Left hindlimb (tissue), 1 donor: ENCODE measurements at regions not wholly inside any gene's neighbourhood (a gene's known extent, or its start where the extent isn't known, plus 50 kb on each side); places are given as distances from the start of the nearest gene placed in this dataset.
"Not testable (repeated sequence)": the region's sequence is repeated elsewhere in the genome, so short reads cannot be mapped to it uniquely, and the experiment has no call there.

Experiments used
- DNase-seq: peaks from one replicate; pipeline ENCODE4 v3.0.0-alpha.2; 2018

DNA sequence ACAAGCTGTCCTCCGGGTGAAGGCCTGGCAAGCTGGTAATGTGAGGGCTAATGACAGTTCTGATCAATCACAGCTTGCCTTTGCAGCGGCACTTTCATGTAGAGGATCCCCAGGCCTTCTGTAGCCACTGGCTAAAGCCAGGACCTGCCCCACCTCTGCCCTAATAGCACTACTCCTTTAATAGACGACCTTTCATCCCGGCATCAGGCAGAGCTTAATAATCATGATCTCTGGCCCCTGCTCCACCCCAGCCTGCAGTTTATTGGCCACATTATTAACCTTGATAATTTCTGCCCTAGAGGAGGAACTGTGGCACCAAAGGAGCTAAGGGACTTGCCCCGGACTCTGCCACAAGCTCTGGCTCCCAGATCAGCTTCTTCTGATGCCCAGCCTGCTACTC is 142.3 kb upstream of the TBX3 start:
- DNase-seq: no peak

DNA sequence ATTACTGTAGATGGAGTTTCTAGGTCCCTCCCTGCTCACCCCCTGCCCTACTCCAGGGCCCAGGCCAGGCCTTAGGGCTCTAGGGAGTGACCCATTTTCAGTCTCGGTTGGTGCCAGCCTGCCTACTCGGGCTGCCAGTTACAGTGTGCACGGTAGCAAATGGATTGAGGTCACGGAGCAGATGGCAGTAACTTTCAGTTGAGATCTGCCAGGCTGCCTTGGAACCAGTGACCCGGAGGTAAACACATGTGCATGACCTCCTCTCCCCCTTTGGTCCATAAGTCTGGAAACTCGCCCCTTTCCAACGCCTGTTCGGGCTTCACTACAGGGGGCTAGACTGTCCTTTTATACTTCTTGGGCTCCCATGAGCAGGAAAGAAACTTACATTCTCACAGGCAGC is 139.7 kb upstream of the TBX3 start:
- no peak for DNase-seq

DNA sequence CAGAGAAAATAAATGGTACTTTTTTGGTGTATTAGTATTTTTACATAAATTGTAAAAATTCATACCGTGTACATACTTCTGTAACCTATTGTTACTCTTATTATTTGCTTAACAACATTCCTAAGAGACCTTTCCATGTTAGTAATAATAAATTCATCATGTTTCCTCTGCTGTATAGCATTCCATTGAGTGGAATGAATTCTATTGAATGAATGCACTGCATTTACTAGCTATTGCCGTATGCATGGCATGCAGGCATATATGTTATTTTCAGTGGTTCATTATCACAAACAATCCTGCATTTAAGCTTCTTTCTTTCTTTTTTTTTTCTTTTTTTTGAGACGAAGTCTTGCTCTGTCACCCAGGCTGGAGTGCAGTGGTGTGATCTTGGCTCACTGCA is 137.6 kb upstream of the TBX3 start:
- DNase-seq: no peak

DNA sequence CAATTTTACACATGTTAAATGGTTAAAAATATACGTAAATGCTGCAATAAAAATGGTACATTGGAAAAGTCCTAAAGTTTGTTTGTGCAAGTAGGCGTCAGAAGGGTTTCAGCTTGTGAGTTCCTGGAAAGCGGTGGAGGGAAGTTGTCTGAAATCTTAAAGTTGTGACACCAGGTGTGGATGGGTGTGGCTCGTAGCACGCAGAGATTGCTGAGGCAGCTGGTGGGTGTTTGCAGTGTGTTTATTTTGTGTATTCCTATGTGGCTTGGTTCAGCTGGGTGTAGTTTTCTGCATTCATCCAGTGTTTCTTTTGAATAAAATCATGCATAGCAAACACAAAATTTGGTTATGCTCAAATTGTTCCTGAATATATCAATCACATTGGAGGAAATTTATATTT is 136.8 kb upstream of the TBX3 start:
- no peak for DNase-seq

DNA sequence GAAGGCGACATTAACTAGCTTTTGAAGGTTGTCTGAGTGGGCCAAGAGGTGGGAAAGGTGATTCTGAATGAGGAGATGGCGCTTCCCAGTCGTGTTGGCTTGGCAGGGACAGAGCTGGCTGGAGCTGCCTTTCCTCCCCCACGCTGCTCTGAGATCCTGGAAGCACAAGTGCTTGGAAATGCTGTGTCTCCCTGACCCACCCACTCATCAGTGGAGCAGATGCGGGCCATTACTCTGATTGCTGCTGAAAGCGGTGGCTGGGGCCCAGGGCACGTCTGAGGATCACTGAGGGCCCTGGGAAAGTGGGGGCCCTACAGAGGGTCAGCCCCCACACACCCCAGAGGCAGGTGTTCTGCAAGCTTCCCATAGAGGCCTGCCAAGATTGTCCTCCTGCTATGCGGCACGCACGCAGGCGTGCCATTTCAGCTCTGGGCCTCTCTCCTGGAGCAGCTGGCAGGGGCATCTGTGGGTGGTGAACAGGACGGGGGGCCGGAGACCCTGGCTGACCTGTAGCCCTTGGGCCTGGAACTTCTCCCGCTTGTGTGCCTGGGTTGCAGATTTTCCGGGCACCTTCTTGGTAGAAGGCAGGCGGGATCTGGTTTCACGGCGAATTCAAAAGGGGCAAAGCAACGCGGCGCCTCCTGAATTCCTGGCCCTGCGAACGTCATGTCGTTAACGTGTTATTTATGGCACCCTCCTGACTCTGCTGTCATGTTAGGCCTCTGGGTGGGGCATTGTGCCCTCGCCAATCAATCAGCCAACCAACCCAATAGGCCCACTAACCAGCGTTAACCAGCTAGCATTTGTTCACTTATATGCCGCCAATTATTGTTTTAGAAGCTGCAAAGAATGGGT is 133.8 kb upstream of the TBX3 start:
- DNase-seq: peak; percentile 83

DNA sequence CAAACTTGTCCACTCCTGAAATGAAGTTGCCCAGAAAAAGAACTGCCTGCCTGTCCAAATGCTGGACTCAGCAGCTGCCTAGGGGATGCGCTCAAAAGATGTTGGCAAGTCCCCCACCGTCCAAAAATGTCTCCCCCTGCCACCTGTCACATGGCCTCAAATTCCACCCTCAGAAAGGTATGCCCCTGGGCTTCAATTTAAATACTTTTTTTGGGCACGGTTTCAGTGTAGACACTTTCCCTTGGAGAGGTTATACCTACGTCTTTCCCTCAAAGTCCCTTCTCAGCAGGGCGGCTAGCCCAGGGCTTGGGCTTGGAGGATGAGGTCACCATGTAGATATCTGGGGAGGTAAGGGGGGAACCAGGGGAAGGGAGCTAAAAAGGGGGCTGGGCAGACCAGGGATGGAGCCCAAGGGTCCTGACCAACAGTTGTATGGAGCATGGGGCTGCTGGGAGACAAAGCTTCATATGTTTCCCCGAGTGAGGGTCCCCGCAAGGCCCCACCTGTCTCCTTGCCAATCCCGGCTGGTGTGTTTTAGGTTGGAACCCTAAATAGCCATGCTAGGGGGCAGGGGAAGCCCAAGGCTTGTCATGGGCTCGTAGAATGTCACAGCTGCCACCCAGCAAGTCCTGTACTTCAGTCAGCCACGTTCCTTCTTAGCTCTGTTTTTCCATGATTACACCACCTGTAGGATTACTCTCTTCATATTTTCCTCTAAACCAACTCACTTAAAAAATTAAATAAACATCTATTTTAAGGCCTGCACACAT is 131.2 kb upstream of the TBX3 start:
- DNase-seq: no peak

DNA sequence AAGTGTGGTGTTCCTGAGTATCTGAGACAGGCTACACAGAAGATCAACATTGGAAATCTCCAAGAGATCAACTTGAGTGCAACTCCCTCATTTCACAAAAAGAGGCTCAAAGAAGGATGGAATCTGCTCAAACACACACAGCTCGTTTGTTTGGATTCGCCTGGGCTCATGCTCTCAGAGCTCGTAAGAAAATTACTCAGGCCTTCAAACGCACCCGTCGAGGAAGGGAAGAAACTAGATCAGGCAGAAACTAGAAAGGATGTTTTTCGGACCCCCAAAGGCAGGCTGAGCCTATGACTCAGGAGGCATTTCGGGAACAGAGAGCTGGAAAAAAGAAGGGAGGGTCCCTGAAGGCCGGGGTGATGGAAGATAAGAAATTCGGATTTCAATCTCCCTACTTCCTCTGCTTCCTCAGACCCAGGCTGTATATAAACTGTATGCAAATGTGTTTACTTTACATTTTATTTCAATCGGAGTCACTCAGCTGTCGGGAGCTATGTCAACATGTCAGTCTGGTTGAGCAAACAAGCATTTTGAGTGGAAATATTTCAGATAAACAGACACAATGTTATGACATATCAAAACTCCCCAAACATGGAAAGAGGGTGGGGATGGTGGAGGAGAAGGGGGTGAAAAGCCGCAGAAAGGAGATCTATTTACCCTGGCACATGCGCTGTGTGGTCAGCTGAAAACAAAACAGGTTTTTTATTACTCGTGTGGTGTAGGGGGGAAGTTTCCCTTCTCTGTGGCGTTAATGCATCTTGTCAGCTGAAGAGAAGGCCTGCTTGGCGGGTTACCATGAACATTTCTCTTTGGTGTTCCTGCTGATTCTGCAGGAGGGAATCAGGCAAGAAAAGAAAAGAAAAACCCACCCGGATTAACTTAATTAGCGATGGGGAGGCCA is 129.1 kb upstream of the TBX3 start:
- DNase-seq: no peak

DNA sequence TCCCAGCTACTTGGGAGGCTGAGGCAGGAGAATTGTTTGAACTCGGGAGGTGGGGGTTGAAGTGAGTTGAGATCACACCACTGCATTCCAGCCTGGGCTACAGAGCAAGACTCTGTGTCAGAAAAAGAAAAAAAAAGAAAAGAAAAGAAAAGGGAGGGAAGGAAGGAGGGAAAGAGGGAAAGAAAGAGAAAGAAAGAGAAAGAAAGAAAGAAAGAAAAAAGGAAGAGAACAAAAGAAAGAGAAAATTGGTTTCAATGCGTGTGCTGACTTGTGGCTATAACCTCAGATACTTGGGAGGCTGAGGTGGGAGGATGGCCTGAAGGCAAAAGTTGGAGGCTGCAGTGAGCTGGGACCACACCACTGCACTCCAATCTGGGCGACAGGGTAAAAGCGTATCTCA is 128.4 kb upstream of the TBX3 start:
- DNase-seq: no peak

DNA sequence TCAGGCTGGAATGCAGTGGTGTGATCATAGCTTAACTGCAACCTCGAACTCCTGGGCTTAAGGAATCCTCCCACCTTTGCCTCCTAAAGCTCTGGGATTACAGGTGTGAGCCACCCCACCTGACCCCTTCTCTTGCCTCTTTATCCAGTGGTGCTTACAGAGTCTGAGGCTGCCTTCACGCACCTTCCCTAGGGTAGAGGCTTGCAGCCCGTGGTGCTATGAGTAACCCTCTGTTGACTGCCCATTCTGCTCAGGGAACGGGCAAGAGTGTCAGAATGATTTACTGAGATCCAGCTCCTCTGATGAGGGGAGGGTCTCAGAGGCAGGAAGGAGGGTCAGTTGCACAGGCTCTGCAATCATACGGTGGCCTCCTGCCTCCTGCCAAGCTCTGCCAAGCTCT is 125.1 kb upstream of the TBX3 start:
- no peak for DNase-seq

DNA sequence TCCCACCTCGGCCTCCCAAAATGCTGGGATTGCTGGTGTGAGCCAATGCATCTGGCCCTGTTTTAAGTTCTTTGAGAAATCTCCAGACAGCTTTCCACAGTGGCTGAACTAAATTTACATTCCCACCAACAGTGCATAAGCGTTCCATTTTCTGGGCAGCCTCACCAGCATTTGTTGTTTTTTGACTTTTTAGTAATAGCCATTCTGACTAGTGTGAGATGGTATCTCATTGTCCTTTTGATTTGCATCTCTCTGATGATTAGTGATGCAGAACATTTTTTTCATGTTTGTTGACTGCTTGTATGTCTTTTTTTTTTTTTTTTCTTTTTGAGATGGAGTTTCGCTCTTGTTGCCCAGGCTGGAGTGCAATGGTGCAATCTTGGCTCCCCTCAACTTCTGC is 117.4 kb upstream of the TBX3 start:
- DNase-seq: not testable (repeated sequence)

DNA sequence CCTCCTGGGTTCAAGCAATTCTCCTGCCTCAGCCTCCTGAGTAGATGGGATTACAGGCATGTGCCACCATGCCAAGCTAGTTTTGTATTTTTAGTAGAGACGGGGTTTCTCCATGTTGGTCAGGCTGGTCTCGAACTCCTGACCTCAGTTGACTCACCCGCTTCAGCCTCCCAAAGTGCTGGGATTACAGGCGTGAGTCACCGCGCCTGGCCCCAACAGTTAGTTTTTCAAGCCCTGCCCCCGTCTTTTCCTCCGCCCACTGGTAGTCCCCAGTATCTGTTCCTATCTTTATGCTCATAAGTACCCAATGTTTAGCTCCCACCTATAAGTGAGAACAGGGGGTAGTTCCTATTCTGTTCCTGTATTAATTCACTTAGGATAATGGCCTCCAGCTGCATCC is 116.6 kb upstream of the TBX3 start:
- DNase-seq: not testable (repeated sequence)

DNA sequence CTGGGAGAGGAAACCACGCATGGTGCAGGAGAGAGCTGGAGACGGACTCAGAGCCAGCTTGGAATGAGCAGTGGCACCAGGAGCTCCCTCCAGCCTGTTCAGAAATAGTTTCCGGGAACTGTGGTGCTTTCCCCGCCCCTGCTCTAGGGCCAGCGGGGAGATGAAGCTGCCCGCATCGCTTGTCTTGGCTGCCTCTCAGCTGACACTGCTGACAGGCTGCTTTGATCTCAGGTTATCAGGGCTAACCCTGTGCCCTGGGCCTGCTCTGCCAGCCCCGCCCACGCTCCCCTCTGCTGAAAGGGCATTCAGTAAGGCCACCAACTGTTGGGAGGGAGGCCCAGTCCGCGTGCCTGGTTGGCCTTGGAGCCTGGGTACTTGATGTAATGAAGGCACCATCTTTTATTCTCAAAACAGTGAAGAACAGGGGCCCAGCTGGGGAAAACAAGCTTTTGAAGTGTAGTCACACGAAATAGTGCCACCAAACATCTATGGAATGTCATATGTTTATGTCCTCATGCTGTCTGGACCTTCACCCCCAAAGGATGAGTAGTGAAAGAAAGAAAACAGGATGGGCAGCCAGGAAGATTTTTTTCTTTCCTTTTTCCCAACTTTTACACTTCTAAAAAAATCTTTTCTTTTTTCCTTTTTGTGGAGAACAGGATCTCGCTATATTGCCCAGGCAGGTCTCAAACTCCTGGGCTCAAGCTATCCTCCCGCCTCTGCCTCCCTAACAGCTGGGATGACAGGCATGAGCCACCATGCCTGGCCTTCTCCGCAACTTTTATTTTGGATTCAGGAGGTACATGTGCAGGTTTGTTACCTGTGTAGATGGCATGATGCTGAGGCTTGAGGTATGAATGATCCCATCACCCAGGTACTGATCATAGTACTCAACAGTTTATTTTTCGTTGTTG is 115.9 kb upstream of the TBX3 start:
- peak; percentile 40 for DNase-seq

DNA sequence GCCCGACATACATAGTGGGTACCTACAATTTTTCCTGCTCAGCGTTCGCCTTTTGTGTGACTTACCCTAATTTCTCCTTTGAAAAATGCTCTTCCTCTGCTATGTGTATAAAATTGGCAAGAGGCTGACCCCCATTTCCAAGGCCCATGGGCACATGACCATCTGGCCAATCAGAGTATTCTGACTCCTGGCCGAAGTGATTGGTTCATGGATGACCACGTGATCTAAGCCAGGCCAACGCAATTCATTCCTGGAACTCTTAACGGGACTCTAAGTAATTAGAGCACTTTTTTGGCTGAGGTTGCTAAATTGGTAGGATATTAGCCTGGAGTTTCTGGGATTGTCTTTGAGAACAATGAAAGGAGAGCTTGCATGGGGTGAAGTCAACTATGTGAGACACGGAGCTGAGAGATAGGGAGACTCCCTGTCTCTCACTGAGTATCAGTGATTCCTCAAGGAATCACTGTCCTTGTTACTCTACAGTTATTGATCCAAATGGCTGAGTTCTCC is 110.1 kb upstream of the TBX3 start:
- no peak for DNase-seq

DNA sequence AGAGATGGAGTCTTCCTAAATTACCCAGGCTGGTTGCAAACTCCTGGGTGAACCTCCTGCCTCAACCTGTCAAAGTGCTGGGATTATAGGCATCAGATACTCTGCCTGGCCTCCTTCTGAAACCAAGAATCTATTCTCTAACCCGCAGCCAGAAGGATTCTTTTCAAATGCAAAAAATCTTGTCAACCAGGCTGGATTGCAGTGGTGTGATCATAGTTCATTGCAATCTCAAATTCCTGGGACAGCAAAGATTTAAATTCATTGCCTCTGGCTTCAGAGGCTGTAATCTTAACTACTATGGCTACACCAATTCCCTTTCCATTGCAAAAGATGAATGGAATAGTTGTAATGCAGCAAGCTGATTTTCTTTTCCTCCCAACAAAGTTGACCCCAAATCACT is 106.3 kb upstream of the TBX3 start:
- DNase-seq: no peak

DNA sequence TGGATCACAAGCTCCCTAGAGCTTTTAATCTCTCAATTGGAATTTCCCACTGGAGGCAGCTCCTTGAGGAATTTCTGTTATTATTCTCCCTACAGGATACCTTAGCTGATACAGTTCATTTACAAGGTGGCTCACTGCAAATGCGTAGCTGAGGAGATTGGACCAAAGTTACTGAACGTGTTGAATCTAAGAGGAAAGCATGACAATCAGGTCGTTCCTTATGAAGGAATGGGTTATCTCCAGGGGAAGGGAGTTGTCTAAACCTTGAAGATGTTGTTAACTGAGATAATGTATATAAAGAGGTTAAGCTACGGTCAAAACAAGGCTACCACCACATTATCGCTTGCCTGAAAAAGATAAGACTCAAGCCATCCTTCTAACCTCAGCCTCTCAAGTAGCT is 105.8 kb upstream of the TBX3 start:
- DNase-seq: no peak

DNA sequence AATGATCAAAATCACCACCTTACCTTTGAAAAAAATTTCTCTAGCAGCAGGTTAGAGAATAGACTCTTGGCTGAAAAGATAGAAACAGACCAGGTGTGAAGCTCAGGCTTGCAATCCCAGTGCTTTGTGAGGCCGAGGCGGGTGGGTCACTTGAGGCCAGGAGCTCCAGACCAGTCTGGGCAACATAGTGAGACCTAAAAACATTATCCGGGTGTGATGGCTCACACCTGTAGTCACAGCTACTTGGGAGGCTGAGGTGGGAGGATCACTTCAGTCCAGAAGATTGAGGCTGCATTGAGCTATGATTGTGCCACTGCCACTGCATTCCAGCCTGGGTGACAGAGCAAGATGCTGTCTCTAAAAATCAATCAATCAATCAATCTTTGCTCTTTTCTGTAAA is 105.3 kb upstream of the TBX3 start:
- no peak for DNase-seq

DNA sequence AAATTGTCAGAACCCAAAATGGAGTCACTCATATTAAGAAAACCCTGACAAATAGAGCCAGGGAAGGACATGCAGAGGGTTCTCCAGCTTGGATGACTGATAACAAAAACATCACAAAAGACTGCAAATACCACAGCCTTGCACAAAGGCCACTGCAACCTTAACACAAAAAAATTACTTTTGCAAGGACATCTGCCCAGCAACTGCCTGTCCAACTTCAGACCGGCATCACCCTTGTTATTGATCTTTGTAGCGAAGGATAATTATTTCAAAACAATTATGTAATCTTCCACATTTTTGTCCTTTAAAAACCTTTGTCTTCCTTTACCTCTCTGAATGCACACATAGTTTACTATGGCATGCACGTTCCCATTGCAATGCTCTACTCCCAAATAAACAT is 100.6 kb upstream of the TBX3 start:
- DNase-seq: no peak

DNA sequence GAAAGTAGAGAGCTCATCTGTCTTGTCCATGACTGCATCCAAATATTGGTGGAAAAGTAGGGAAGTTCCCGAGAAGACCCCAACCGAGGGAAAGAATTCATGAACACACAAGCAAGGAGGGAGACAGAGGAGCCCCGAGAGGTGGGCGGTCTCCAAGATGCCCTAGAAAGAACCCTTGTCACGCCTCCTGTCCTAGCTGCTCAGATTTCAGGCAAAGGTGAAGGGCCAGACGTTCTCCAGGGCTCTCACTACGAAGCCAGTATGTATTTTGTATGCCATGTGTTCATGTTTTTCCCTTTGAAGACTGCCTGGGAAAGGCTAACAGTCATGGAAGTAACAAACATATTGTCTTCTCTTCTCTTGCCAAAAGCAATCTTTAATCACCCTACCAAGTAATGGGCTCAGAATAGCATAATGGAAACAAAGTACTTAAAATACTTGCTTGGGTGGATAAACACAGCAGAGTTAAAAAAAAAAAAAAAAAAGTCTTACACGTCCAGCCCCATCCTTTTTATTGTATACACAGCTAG is 99.2 kb upstream of the TBX3 start:
- DNase-seq: no peak

DNA sequence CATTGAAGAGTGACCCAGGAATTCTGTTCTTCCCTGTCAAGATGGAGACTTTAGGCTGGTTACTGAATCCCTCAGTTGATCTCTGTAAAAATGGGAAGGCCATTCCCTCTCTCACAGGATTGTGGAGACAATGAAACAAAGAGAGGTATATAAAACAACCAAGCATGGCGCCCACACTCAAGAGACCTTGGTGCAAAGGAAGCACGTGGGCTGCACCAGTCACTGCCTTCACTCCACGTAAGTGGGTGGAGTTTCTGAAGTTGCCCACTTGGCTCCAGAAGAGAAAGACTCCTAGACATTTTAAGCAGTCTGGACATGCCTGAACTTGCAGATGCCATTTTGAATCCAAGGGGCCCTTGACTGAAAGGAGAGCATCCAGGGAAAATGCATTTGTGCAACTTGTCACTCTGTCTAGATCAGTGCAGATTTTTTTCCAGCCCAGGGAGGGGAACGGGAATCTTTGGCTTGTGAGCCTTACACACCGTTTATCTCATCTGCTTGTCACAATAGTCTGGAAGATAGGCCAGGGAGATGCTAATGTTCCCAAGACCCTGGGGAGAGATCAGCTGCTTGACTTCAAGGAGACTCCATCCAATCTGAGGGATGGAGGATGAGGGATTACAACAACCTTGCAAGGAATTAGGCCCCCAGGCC is 96.9 kb upstream of the TBX3 start:
- DNase-seq: no peak

DNA sequence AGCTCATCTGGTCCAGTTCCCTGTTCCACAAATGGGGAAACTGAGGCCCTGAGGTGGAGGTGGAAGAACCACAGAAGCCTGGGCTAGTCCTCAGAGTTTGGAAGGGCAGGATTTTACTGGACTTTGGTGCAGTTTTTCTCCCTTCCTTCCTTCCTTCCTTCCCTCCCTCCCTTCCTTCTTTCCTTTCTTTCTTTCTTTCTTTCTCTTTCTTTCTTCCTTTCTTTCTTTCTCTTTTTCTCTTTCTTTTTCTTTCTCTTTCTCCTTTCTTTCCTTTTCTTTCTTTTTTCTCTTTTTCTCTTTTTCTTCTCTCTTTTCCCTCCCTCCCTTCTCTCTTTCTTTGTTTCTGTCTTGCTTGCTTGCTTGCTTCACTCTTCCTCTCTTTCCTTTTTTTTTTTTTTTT is 95.7 kb upstream of the TBX3 start:
- DNase-seq: no peak

DNA sequence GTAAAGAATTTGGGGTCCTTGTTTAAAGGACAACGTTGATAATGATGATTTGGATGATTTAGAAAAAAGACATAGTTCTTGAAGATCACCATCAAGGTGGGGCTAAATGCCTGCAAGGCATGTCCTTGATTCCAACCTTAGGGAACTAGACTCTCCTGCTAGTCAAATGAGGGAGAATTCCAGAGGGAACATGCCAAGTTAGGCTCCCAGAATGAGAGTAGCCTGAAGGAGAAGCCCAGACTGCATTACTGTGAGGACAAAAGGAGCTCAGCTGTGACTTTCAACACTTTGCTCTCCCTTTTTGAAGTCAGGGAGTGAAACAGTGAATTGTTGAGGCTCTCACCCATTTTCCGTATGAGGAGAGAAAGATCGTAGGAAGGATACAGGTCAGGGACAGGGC is 95.2 kb upstream of the TBX3 start:
- no peak for DNase-seq
